ENCODE measurements at regions not wholly inside any gene's neighbourhood (a gene's known extent, or its start where the extent isn't known, plus 50 kb on each side); places are given as distances from the start of the nearest gene placed in this dataset.

- TF ChIP-seq CTCF (IDR thresholded peaks at IDR 0.05): no peak
- TF ChIP-seq POLR2A (IDR thresholded peaks at IDR 0.05): no peak
- Histone ChIP-seq H3K27me3 (no peaks in the 10 kb centered on the region), H3K4me1 (no peaks in the 10 kb centered on the region), H3K27ac (no peak overlapping the region), H3K36me3 (ENCODE audit: low read depth, missing control alignments) (no peaks in the 10 kb centered on the region), H3K9me3 (no peaks in the 10 kb centered on the region), H3K4me3 (no peak overlapping the region)
- 51 to 54% methylated on average over 10 to 12 of the region's 12 CpGs for WGBS, 2 donors
- DNase-seq: no peak
- intact Hi-C loops (cut with DNase I; ENCODE audit: low total_unique reads): no loop called here
These were observed 75.2 kb downstream of the RHCG start for GRCh38 chr15:89421219-89421618.

DNA sequence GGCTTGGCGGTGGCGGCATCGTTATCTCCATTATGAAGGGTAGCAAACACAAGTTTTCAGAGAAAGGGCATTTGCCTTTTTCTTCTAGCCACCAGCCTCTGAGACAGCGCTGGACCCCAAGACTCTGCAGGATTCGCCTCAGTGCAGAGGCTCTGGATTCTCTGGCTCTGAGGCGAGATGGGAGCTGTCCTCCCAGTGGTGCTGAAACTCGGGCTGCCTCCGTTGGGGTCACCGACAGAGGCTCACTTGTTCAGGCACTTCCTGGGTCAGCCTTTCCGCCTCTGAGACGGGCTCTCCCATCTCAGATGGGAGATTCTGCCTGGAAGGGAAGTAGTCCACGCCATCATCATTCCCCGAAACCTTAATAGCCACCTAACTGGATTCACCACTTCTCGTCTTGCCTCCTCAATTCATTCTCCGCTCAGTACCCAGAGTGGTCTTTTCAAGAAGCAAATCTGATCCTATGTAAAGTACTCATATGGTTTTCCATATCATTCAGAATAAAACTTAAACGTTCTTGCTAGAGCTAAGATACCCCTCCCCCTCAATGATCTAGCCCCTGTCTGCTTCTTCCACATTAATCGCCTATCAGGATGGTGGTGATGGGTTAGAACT is 76.9 kb downstream of the RHCG start:
- peak; percentile 72 for DNase-seq
- TF ChIP-seq CTCF (IDR thresholded peaks at IDR 0.05) (no peak), POLR2A (IDR thresholded peaks at IDR 0.05) (no peak)
- no peaks in the 10 kb centered on the region for H3K27me3 ChIP-seq
- no peaks in the 10 kb centered on the region for H3K36me3 ChIP-seq (ENCODE audit: low read depth, missing control alignments)
- WGBS, 2 donors: 16 to 18% methylated on average over 17 of the region's 17 CpGs
- H3K27ac ChIP-seq: no peak overlapping the region
- no peaks in the 10 kb centered on the region for H3K4me1 ChIP-seq
- H3K9me3 ChIP-seq: no peaks in the 10 kb centered on the region
- intact Hi-C loops (cut with DNase I; ENCODE audit: low total_unique reads): no loop called here
- H3K4me3 ChIP-seq: no peak overlapping the region

- Histone ChIP-seq H3K4me3 (no peak overlapping the region), H3K27ac (no peak overlapping the region), H3K36me3 (ENCODE audit: low read depth, missing control alignments) (no peaks in the 10 kb centered on the region), H3K4me1 (no peaks in the 10 kb centered on the region), H3K9me3 (no peaks in the 10 kb centered on the region), H3K27me3 (no peaks in the 10 kb centered on the region)
- WGBS, 2 donors: 25 to 41% methylated on average over 22 of the region's 22 CpGs
- no peak for DNase-seq
- TF ChIP-seq CTCF (IDR thresholded peaks at IDR 0.05) (no peak), POLR2A (IDR thresholded peaks at IDR 0.05) (no peak)
- intact Hi-C loops (cut with DNase I; ENCODE audit: low total_unique reads): no loop called here
These were observed 79.1 kb downstream of the RHCG start for GRCh38 chr15:89417206-89417725.

GRCh38 chr15:89416339-89417183 is 79.8 kb downstream of the RHCG start:
- 4% methylated on average over 20 to 37 of the region's 47 CpGs for WGBS, 2 donors
- no peak overlapping the region for H3K27ac ChIP-seq
- H3K4me1 ChIP-seq: peaks cover 4% of the 10 kb centered on the region
- no peaks in the 10 kb centered on the region for H3K9me3 ChIP-seq
- peak; percentile 88 for DNase-seq
- TF ChIP-seq CTCF (IDR thresholded peaks at IDR 0.05): peak; percentile 45 to 85 (median 61)
- no peak for TF ChIP-seq POLR2A (IDR thresholded peaks at IDR 0.05)
- peak overlapping the region in 1 of 2 donors; percentile 34 for H3K4me3 ChIP-seq
- H3K27me3 ChIP-seq: no peaks in the 10 kb centered on the region
- intact Hi-C loops (cut with DNase I; ENCODE audit: low total_unique reads): no loop called here
- H3K36me3 ChIP-seq (ENCODE audit: low read depth, missing control alignments): no peaks in the 10 kb centered on the region
